ENCODE measurements at regions not wholly inside any gene's neighbourhood (a gene's known extent, or its start where the extent isn't known, plus 50 kb on each side); places are given as distances from the start of the nearest gene placed in this dataset.

- Histone ChIP-seq H3K9ac (ENCODE audit: insufficient read depth, low read depth, low read length) (no peak overlapping the region), H3K27ac (ENCODE audit: extremely low read length, insufficient read depth, low read length) (no peak overlapping the region), H3K9me3 (ENCODE audit: low read length) (no peaks in the 10 kb centered on the region), H3K4me1 (ENCODE audit: insufficient read depth, low read length) (no peaks in the 10 kb centered on the region), H3K4me2 (ENCODE audit: low read depth, low read length) (no peak overlapping the region), H4K20me1 (ENCODE audit: insufficient read depth, low read length) (no peaks in the 10 kb centered on the region), H3K79me2 (ENCODE audit: insufficient read depth, low read length) (no peaks in the 10 kb centered on the region), H3K27me3 (ENCODE audit: control insufficient read depth in 1 of 2, insufficient read depth in 2 of 2, low read length in 2 of 2) (peaks cover 1 to 3% of the 10 kb centered on the region in 2 experiments; a peak in 1 of 5 replicates), H3K4me3 (replicated peaks in 1 of 3; ENCODE audit: insufficient read depth in 1 of 3, low read depth in 2 of 3, low read length in 3 of 3) (no peak overlapping the region), H3K36me3 (replicated peaks in 1 of 2; ENCODE audit: control insufficient read depth in 1 of 2, insufficient read depth in 2 of 2, low read length in 2 of 2) (no peaks in the 10 kb centered on the region), H2AFZ (ENCODE audit: low read length) (no peak overlapping the region)
- in situ Hi-C loops (cut with HindIII; ENCODE audit: extremely low pct_ligation_motif_present, low pct_unique_long_range_greater_than_20kb) = loop anchor here (25.0 kb wide), 1 partner anchor 96 kb away; no protein-coding TSS in a partner anchor
- FAIRE-seq (no peak), ATAC-seq (no peak), DNase-seq (ENCODE audit: low spot score) (no peak)
- intact Hi-C loops (cut with micrococcal nuclease; ENCODE audit: unreplicated experiment) = no loop called here
- ChIA-PET POLR2A (no interaction called here), CTCF (ENCODE audit: low intra/inter-chr PET ratio, low total read pairs) (no interaction called here)
- no TSS peak for BruUV-seq (replicated peaks)
- WGBS (ENCODE audit: low lambda C conversion rate) = 30% methylated on average over 9 of the region's 9 CpGs
- TF ChIP-seq NFE2L1 (CRISPR knock-in tag; IDR thresholded peaks at IDR 0.05; ENCODE audit: borderline replicate concordance) (no peak), POLR2AphosphoS2 (IDR thresholded peaks at IDR 0.05; ENCODE audit: low read depth, low read length) (no peak), ARID2 (CRISPR knock-in tag; IDR thresholded peaks at IDR 0.05; ENCODE audit: borderline replicate concordance) (no peak), ATF7 (IDR thresholded peaks at IDR 0.05) (no peak), ATF7 (CRISPR knock-in tag; IDR thresholded peaks at IDR 0.05) (no peak), KAT7 (CRISPR knock-in tag; IDR thresholded peaks at IDR 0.05; ENCODE audit: borderline replicate concordance) (no peak), EHMT2 (IDR thresholded peaks at IDR 0.05; ENCODE audit: borderline replicate concordance, low read depth, low read length) (no peak)
Measured at GRCh38 chr11:15882876-15883454, 473.4 kb downstream of the SOX6 start.

GRCh38 chr11:15883455-15883920 is 472.9 kb downstream of the SOX6 start:
- Histone ChIP-seq H3K4me2 (ENCODE audit: low read depth, low read length) (no peak overlapping the region), H3K36me3 (replicated peaks in 1 of 2; ENCODE audit: control insufficient read depth in 1 of 2, insufficient read depth in 2 of 2, low read length in 2 of 2) (no peaks in the 10 kb centered on the region), H3K9me3 (ENCODE audit: low read length) (no peaks in the 10 kb centered on the region), H4K20me1 (ENCODE audit: insufficient read depth, low read length) (no peaks in the 10 kb centered on the region), H3K79me2 (ENCODE audit: insufficient read depth, low read length) (no peaks in the 10 kb centered on the region), H3K27ac (ENCODE audit: extremely low read length, insufficient read depth, low read length) (no peak overlapping the region), H3K9ac (ENCODE audit: insufficient read depth, low read depth, low read length) (no peak overlapping the region), H3K4me3 (replicated peaks in 1 of 3; ENCODE audit: insufficient read depth in 1 of 3, low read depth in 2 of 3, low read length in 3 of 3) (no peak overlapping the region), H3K27me3 (ENCODE audit: control insufficient read depth in 1 of 2, insufficient read depth in 2 of 2, low read length in 2 of 2) (peaks cover 1 to 3% of the 10 kb centered on the region in 2 experiments; a peak in 1 of 5 replicates), H3K4me1 (ENCODE audit: insufficient read depth, low read length) (no peaks in the 10 kb centered on the region), H2AFZ (ENCODE audit: low read length) (no peak overlapping the region)
- POLR2A ChIA-PET = no interaction called here
- CTCF ChIA-PET (ENCODE audit: low intra/inter-chr PET ratio, low total read pairs) = no interaction called here
- FAIRE-seq = no peak
- TF ChIP-seq ZBTB39 (CRISPR knock-in tag; IDR thresholded peaks at IDR 0.05) (no peak), POGZ (CRISPR knock-in tag; IDR thresholded peaks at IDR 0.05) (no peak), ZNF777 (CRISPR knock-in tag; IDR thresholded peaks at IDR 0.05) (no peak), MXD3 (CRISPR knock-in tag; IDR thresholded peaks at IDR 0.05) (no peak), CBFB (CRISPR knock-in tag; IDR thresholded peaks at IDR 0.05) (no peak), PRMT3 (CRISPR knock-in tag; IDR thresholded peaks at IDR 0.05; ENCODE audit: borderline replicate concordance, low read depth) (no peak)
- BruUV-seq (replicated peaks) = no TSS peak
- DNase-seq (ENCODE audit: low spot score) = no peak
- 46% methylated on average over 7 of the region's 7 CpGs for WGBS (ENCODE audit: low lambda C conversion rate)
- intact Hi-C loops (cut with micrococcal nuclease; ENCODE audit: unreplicated experiment) = no loop called here
- in situ Hi-C loops (cut with HindIII; ENCODE audit: extremely low pct_ligation_motif_present, low pct_unique_long_range_greater_than_20kb) = loop anchor here (25.0 kb wide), 1 partner anchor 96 kb away; no protein-coding TSS in a partner anchor
- no peak for ATAC-seq
